ENCODE measurements at regions not wholly inside any gene's neighbourhood (a gene's known extent, or its start where the extent isn't known, plus 50 kb on each side); places are given as distances from the start of the nearest gene placed in this dataset.

GRCh38 chr2:240359695-240360094 is 75.8 kb upstream of the GPC1 start:
- TF ChIP-seq CTCF (IDR thresholded peaks at IDR 0.05) (no peak), POLR2A (IDR thresholded peaks at IDR 0.05) (no peak)
- Histone ChIP-seq H3K27me3 (no peaks in the 10 kb centered on the region), H3K36me3 (no peaks in the 10 kb centered on the region), H3K9me3 (peaks cover 0 to 24% (median 15%) of the 10 kb centered on the region in 12 donors), H3K27ac (no peak overlapping the region), H3K4me1 (peaks cover 0 to 5% (median 0%) of the 10 kb centered on the region in 12 donors), H3K4me3 (no peak overlapping the region)
- 85 to 95% (median 90%) methylated on average over 3 of the region's 3 CpGs for WGBS, 4 donors
- intact Hi-C loops (cut with DNase I), result loop anchor here in 1 of 10 donors (10.0 kb wide), 1 partner anchor 125 kb away; no protein-coding TSS in a partner anchor
- ATAC-seq (no peak), DNase-seq (peak in 2 of 5 donors; percentile 18 to 40)

GRCh38 chr2:240360645-240361475 is 74.6 kb upstream of the GPC1 start:
- Histone ChIP-seq H3K9me3 (peaks cover 0 to 24% (median 15%) of the 10 kb centered on the region in 12 donors), H3K27ac (no peak overlapping the region), H3K4me3 (no peak overlapping the region), H3K36me3 (no peaks in the 10 kb centered on the region), H3K27me3 (no peaks in the 10 kb centered on the region), H3K4me1 (peaks cover 0 to 16% (median 0%) of the 10 kb centered on the region in 12 donors)
- DNase-seq (peak in 2 of 5 donors; percentile 14 to 25), ATAC-seq (no peak)
- TF ChIP-seq POLR2A (IDR thresholded peaks at IDR 0.05) (no peak), CTCF (IDR thresholded peaks at IDR 0.05) (no peak)
- 88 to 93% (median 89%) methylated on average over 9 of the region's 9 CpGs for WGBS, 4 donors
- intact Hi-C loops (cut with DNase I), result loop anchor here in 1 of 10 donors (10.0 kb wide), 1 partner anchor 126 kb away; no protein-coding TSS in a partner anchor

- WGBS, 4 donors, result 67 to 90% (median 84%) methylated on average over 10 of the region's 10 CpGs
- H3K27me3 ChIP-seq, result no peaks in the 10 kb centered on the region
- DNase-seq (peak in 2 of 5 donors; percentile 11 to 16), ATAC-seq (no peak)
- H3K4me1 ChIP-seq, result peaks cover 0 to 21% (median 0%) of the 10 kb centered on the region in 12 donors
- H3K27ac ChIP-seq, result no peak overlapping the region
- H3K4me3 ChIP-seq, result no peak overlapping the region
- H3K36me3 ChIP-seq, result no peaks in the 10 kb centered on the region
- intact Hi-C loops (cut with DNase I), result loop anchor here in 1 of 10 donors (10.0 kb wide), 1 partner anchor 127 kb away; no protein-coding TSS in a partner anchor
- no peak for TF ChIP-seq CTCF (IDR thresholded peaks at IDR 0.05)
- no peak for TF ChIP-seq POLR2A (IDR thresholded peaks at IDR 0.05)
- peaks cover 0 to 24% (median 15%) of the 10 kb centered on the region in 12 donors for H3K9me3 ChIP-seq
These were observed 73.2 kb upstream of the GPC1 start for GRCh38 chr2:240362216-240362755.

All from heart left ventricle (tissue), 16 donors.